H1 (cell line): ENCODE measurements at regions not wholly inside any gene's neighbourhood (a gene's known extent, or its start where the extent isn't known, plus 50 kb on each side); places are given as distances from the start of the nearest gene placed in this dataset.

ENCODE experiments used
- CTCF ChIA-PET: fragments of 300-600 bp; sonication (Branson Sonifier 250); formaldehyde crosslinking; loops from one replicate; lab custom pipeline; 2021; ENCODE audit not compliant: partially characterized antibody; lab: Charles Lee
- POLR2A ChIA-PET: fragments of 300-600 bp; sonication (Branson Sonifier 250); formaldehyde crosslinking; loops from one replicate; lab custom pipeline; 2021; ENCODE audit warnings: inconsistent platforms; ENCODE audit not compliant: partially characterized antibody; lab: Charles Lee
- DNase-seq, 2 experiments: peaks; one replicate each; pipeline versions ENCODE4 v3.0.0 to v3.0.0-alpha.2; 2010 to 2022; ENCODE audit warnings: low spot score in 2 of 2, low read depth in 1 of 2, mixed read lengths in 1 of 2
- FAIRE-seq: peaks from 2 replicates; lab custom pipeline; 2011; peaks lifted over from hg19 to GRCh38; lab: Jason Lieb, UNC
- H2AFZ ChIP-seq: 2 replicates; pipeline ENCODE4 v1.8.1; 2012; ENCODE audit warnings: low read length, inconsistent platforms
- H2AK5ac ChIP-seq: 2 replicates; pipeline ENCODE4 v1.6.1; 2013; ENCODE audit warnings: low read depth, low read length
- H2BK120ac ChIP-seq: replicated peaks from 2 replicates; pipeline ENCODE3; 2013; ENCODE audit warnings: low read depth, low read length, inconsistent platforms
- H2BK12ac ChIP-seq: 2 replicates; pipeline ENCODE4 v1.6.1; 2013; ENCODE audit warnings: low read depth, low read length
- H2BK15ac ChIP-seq: 2 replicates; pipeline ENCODE4 v1.6.1; 2013; ENCODE audit warnings: low read length
- H2BK20ac ChIP-seq: 2 replicates; pipeline ENCODE4 v1.6.1; 2013; ENCODE audit warnings: low read length
- H2BK5ac ChIP-seq: 2 replicates; pipeline ENCODE4 v1.6.1; 2013; ENCODE audit warnings: low read depth, low read length
- H3K14ac ChIP-seq: 2 replicates; pipeline ENCODE4 v1.6.1; 2013; ENCODE audit warnings: inconsistent platforms; ENCODE audit not compliant: insufficient read length
- H3K18ac ChIP-seq: 2 replicates; pipeline ENCODE4 v1.6.1; 2013; ENCODE audit warnings: low read length; ENCODE audit errors: extremely low read depth
- H3K23ac ChIP-seq: 2 replicates; pipeline ENCODE4 v1.6.1; 2013; ENCODE audit warnings: inconsistent platforms; ENCODE audit not compliant: insufficient read length
- H3K23me2 ChIP-seq: 2 replicates; pipeline ENCODE4 v1.6.1; 2013; ENCODE audit warnings: low read depth, low read length
- H3K27ac ChIP-seq: 2 replicates; pipeline ENCODE4 v1.6.1; 2011; ENCODE audit warnings: low read depth, low read length, inconsistent platforms
- H3K27me3 ChIP-seq, 4 experiments: replicated peaks in 1 of 4; 1 replicate in 1 of 4; 2 replicates in 3 of 4; pipeline versions ENCODE4 v1.6.1 to v1.8.1; 2011 to 2013; ENCODE audit warnings: low read length in 3 of 4, mild to moderate bottlenecking in 3 of 4, inconsistent platforms in 2 of 4, mixed read lengths in 2 of 4, moderate library complexity in 1 of 4; ENCODE audit not compliant: control insufficient read depth in 3 of 4, insufficient read depth in 3 of 4; ENCODE audit errors: extremely low read depth in 1 of 4
- H3K36me3 ChIP-seq, 4 experiments: 2 replicates each; pipeline versions ENCODE4 v1.6.1 to v1.8.1; 2011 to 2013; ENCODE audit warnings: mild to moderate bottlenecking in 4 of 4, low read length in 3 of 4, moderate library complexity in 2 of 4, control low read depth in 1 of 4, inconsistent platforms in 1 of 4; ENCODE audit not compliant: insufficient read depth in 4 of 4, control insufficient read depth in 2 of 4
- H3K4ac ChIP-seq: replicated peaks from 2 replicates; pipeline ENCODE3; 2013; ENCODE audit warnings: low read length, low read depth, mixed read lengths, inconsistent platforms; ENCODE audit not compliant: insufficient read length
- H3K4me1 ChIP-seq, 4 experiments: replicated peaks in 1 of 4; 1 replicate in 1 of 4; 2 replicates in 3 of 4; pipeline versions ENCODE4 v1.6.1 to v1.8.1; 2011 to 2013; ENCODE audit warnings: low read length in 3 of 4, inconsistent platforms in 2 of 4, mixed read lengths in 1 of 4; ENCODE audit not compliant: insufficient read depth in 4 of 4, control insufficient read depth in 3 of 4
- H3K4me2 ChIP-seq, 2 experiments: 2 replicates each; pipeline versions ENCODE4 v1.6.1 to v1.8.1; 2011 to 2013; ENCODE audit warnings: low read depth in 2 of 2, low read length in 2 of 2, control low read depth in 1 of 2, inconsistent platforms in 1 of 2, mild to moderate bottlenecking in 1 of 2; ENCODE audit not compliant: insufficient read depth in 1 of 2
- H3K4me3 ChIP-seq, 4 experiments: fragments of 200-600, 300-600 bp in 1 of 4; sonication (generic), shearing (Covaris generic), sonication (Bioruptor Twin) in 1 of 4; 2 replicates each; pipeline versions ENCODE4 v1.5.1 to v1.8.1; 2011 to 2016; ENCODE audit warnings: low read length in 4 of 4, low read depth in 3 of 4, control low read depth in 2 of 4, inconsistent platforms in 2 of 4, mild to moderate bottlenecking in 2 of 4, mixed read lengths in 1 of 4, moderate library complexity in 1 of 4; ENCODE audit not compliant: insufficient read depth in 2 of 4; ENCODE audit errors: extremely low read depth in 1 of 4
- H3K56ac ChIP-seq: replicated peaks from 2 replicates; pipeline ENCODE3; 2013; ENCODE audit warnings: low read depth, mild to moderate bottlenecking, mixed read lengths, low read length, inconsistent platforms; ENCODE audit not compliant: insufficient read length
- H3K79me1 ChIP-seq: 2 replicates; pipeline ENCODE4 v1.6.1; 2013; ENCODE audit warnings: low read depth, low read length, control low read depth
- H3K79me2 ChIP-seq, 2 experiments: 2 replicates each; pipeline versions ENCODE4 v1.6.1 to v1.8.1; 2012 to 2013; ENCODE audit warnings: low read length in 2 of 2, mild to moderate bottlenecking in 2 of 2, inconsistent platforms in 1 of 2; ENCODE audit not compliant: insufficient read depth in 2 of 2, control insufficient read depth in 1 of 2
- H3K9ac ChIP-seq, 4 experiments: replicated peaks in 1 of 4; 1 replicate in 1 of 4; 2 replicates in 3 of 4; pipeline versions ENCODE4 v1.6.1 to v1.8.1; 2011 to 2013; ENCODE audit warnings: low read depth in 3 of 4, low read length in 3 of 4, control low read depth in 2 of 4, mild to moderate bottlenecking in 2 of 4, moderate library complexity in 2 of 4, inconsistent platforms in 1 of 4; ENCODE audit errors: extremely low read depth in 1 of 4
- H3K9me3 ChIP-seq, 2 experiments: 2 replicates each; pipeline versions ENCODE4 v1.6.1 to v1.8.1; 2012 to 2013; ENCODE audit warnings: mild to moderate bottlenecking in 2 of 2, moderate library complexity in 2 of 2, control low read depth in 1 of 2, inconsistent platforms in 1 of 2, low read depth in 1 of 2, low read length in 1 of 2, mixed read lengths in 1 of 2; ENCODE audit not compliant: insufficient read depth in 2 of 2
- H4K20me1 ChIP-seq, 2 experiments: replicated peaks in 1 of 2; 2 replicates each; pipeline versions ENCODE3 to v1.8.1; 2011 to 2013; ENCODE audit warnings: inconsistent platforms in 2 of 2, low read length in 2 of 2, mild to moderate bottlenecking in 1 of 2; ENCODE audit not compliant: insufficient read depth in 2 of 2, control insufficient read depth in 1 of 2
- H4K5ac ChIP-seq: 2 replicates; pipeline ENCODE4 v1.6.1; 2013; ENCODE audit warnings: low read length, low read depth, mixed read lengths, inconsistent platforms; ENCODE audit not compliant: insufficient read length
- H4K8ac ChIP-seq: 2 replicates; pipeline ENCODE4 v1.8.0; 2013; ENCODE audit warnings: mild to moderate bottlenecking, moderate library complexity, low read length, inconsistent platforms; ENCODE audit not compliant: insufficient read depth; ENCODE audit errors: extremely low read depth
- H4K91ac ChIP-seq: replicated peaks from 2 replicates; pipeline ENCODE3; 2013; ENCODE audit warnings: low read length, mixed read lengths, inconsistent platforms; ENCODE audit not compliant: insufficient read length
- ATF2 ChIP-seq: IDR thresholded peaks from 2 replicates; pipeline ENCODE4 v1.6.1; 2012; ENCODE audit warnings: low read length, inconsistent platforms
- BCL11A ChIP-seq, 2 experiments: IDR thresholded peaks; one replicate each; pipeline ENCODE4 v1.6.1; 2011; ENCODE audit warnings: low read depth in 2 of 2, low read length in 2 of 2, mild to moderate bottlenecking in 2 of 2
- CBX5 ChIP-seq: fragments of 300-800, 300-1000 bp; sonication (generic); IDR thresholded peaks from 2 replicates; pipeline ENCODE4 v1.7.1; 2016; ENCODE audit warnings: antibody characterized with exemption, low read length, low read depth
- CTCF ChIP-seq, 3 experiments: IDR thresholded peaks; 1 replicate in 2 of 3; 2 replicates in 1 of 3; pipeline versions ENCODE4 v1.5.1 to v1.6.1; 2011; ENCODE audit warnings: low read length in 3 of 3, mild to moderate bottlenecking in 3 of 3, inconsistent platforms in 2 of 3, low read depth in 1 of 3, moderate library complexity in 1 of 3; ENCODE audit not compliant: insufficient read depth in 1 of 3; ENCODE audit errors: control extremely low read depth in 1 of 3
- JUN ChIP-seq: IDR thresholded peaks from 2 replicates; pipeline ENCODE4 v1.6.1; 2011; ENCODE audit warnings: low read depth, mild to moderate bottlenecking, improper control_type of control experiment, low read length
- POLR2AphosphoS5 ChIP-seq: IDR thresholded peaks from 2 replicates; pipeline ENCODE4 v1.6.1; 2011; ENCODE audit warnings: low read depth, low read length
- SIX5 ChIP-seq: IDR thresholded peaks from 2 replicates; pipeline ENCODE4 v1.6.1; 2011; ENCODE audit warnings: mild to moderate bottlenecking, low read depth, low read length
- SP4 ChIP-seq: IDR thresholded peaks from 2 replicates; pipeline ENCODE4 v1.6.1; 2012; ENCODE audit warnings: low read length, inconsistent platforms
- TCF12 ChIP-seq: IDR thresholded peaks from 2 replicates; pipeline ENCODE4 v1.6.1; 2011; ENCODE audit warnings: low read depth, mild to moderate bottlenecking, low read length
- TEAD4 ChIP-seq: IDR thresholded peaks from 2 replicates; pipeline ENCODE4 v1.6.1; 2012; ENCODE audit warnings: low read depth, low read length, inconsistent platforms, mixed read lengths
- WGBS, 2 experiments: shearing (Covaris generic) in 1 of 2; methylation state at CpG; one replicate each; pipeline versions ENCODE4 v1.1.6 to v1.1.7; 2013 to 2015; ENCODE audit warnings: low lambda C conversion rate in 2 of 2, mixed read lengths in 2 of 2, inconsistent platforms in 1 of 2, low coverage in 1 of 2, missing lambda C conversion rate in 1 of 2; ENCODE audit not compliant: insufficient replicate concordance in 2 of 2, insufficient coverage in 1 of 2, insufficient read length in 1 of 2; ENCODE audit errors: extremely low coverage in 1 of 2, missing lambda C conversion rate in 1 of 2; 5-methylcytosine and 5-hydroxymethylcytosine counted together
- TF ChIP-seq, protein P1 (sequence below): IDR thresholded peaks from 2 replicates; pipeline ENCODE4 v1.6.1; 2011; ENCODE audit warnings: low read depth, mild to moderate bottlenecking, low read length; ENCODE audit not compliant: insufficient read depth

DNA sequence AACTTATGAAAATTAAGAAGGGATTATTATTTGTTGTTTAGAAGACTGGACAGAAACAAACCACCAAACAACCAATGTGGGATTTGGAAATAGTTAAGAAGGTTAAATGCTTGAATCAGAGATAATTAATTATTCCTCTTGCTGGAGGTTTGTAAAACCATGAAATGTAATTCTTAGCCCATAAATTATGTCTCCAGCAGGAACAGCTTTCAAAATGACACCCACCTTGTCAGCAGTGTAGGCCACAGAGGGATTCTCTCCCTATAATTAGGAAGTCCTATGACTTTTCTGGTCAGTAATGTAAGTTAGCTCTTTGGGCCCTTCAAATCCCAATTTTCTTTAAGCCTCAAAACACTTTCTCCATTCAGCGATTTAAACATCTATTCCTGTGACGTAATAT is 63.3 kb downstream of the DRD1 start:
- no peak overlapping the region for H2AK5ac ChIP-seq
- no peaks in the 10 kb centered on the region for H3K23me2 ChIP-seq
- no peak overlapping the region for H3K18ac ChIP-seq
- H3K79me2 ChIP-seq: no peaks in the 10 kb centered on the region
- no peak overlapping the region for H2BK120ac ChIP-seq
- no peaks in the 10 kb centered on the region for H3K9me3 ChIP-seq
- H3K14ac ChIP-seq: no peak overlapping the region
- H2BK12ac ChIP-seq: no peak overlapping the region
- CTCF ChIA-PET: interaction anchor here (1.1 kb wide), 1 partner anchor 39 kb away, joined by 5 read pairs; no protein-coding TSS in a partner anchor
- no peak overlapping the region for H2BK20ac ChIP-seq
- no peak overlapping the region for H4K8ac ChIP-seq
- H3K4ac ChIP-seq: no peak overlapping the region
- no peak overlapping the region for H3K4me3 ChIP-seq
- no peaks in the 10 kb centered on the region for H3K27me3 ChIP-seq
- H2AFZ ChIP-seq: no peak overlapping the region
- H4K5ac ChIP-seq: no peak overlapping the region
- H2BK5ac ChIP-seq: no peak overlapping the region
- no peak overlapping the region for H3K27ac ChIP-seq
- H2BK15ac ChIP-seq: no peak overlapping the region
- no peaks in the 10 kb centered on the region for H4K20me1 ChIP-seq
- no peaks in the 10 kb centered on the region for H3K4me1 ChIP-seq
- no peak overlapping the region for H3K56ac ChIP-seq
- H3K79me1 ChIP-seq: no peaks in the 10 kb centered on the region
- H4K91ac ChIP-seq: no peak overlapping the region
- DNase-seq: no peak
- no peak overlapping the region for H3K9ac ChIP-seq
- no peak overlapping the region for H3K4me2 ChIP-seq
- FAIRE-seq: no peak
- WGBS, 2 experiments: 100% methylated on average over 2 of the region's 2 CpGs; no CpG with 5 or more reads in 1 of the 2 experiments
- H3K36me3 ChIP-seq: no peaks in the 10 kb centered on the region
- POLR2A ChIA-PET: interaction anchor here (1.3 kb wide), 1 partner anchor 17 kb away, joined by 3 read pairs; no protein-coding TSS in a partner anchor
- H3K23ac ChIP-seq: no peak overlapping the region
- no peak for TF ChIP-seq SIX5
- TF ChIP-seq CTCF (IDR thresholded peaks at IDR 0.05; ENCODE audit: control extremely low read depth in 1 of 3, insufficient read depth in 1 of 3, low read depth in 1 of 3, low read length in 3 of 3): no peak
- no peak for TF ChIP-seq POLR2AphosphoS5
- no peak for TF ChIP-seq SP4
- TF ChIP-seq ATF2: no peak
- no peak for TF ChIP-seq BCL11A (IDR thresholded peaks at IDR 0.05; ENCODE audit: low read depth in 2 of 2, low read length in 2 of 2)
- TF ChIP-seq TCF12: no peak
- TF ChIP-seq JUN: no peak
- no peak for TF ChIP-seq CBX5
- TF ChIP-seq, protein P1, sequence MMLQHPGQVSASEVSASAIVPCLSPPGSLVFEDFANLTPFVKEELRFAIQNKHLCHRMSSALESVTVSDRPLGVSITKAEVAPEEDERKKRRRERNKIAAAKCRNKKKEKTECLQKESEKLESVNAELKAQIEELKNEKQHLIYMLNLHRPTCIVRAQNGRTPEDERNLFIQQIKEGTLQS: no peak
- no peak for TF ChIP-seq TEAD4
